GM18907 (cell line): ENCODE measurements at regions not wholly inside any gene's neighbourhood (a gene's known extent, or its start where the extent isn't known, plus 50 kb on each side); places are given as distances from the start of the nearest gene placed in this dataset.

ENCODE experiments used
- ATAC-seq: cut with Tn5 transposase; IDR thresholded peaks from one replicate; pipeline ENCODE4 v1.9.1; 2021; ENCODE audit warnings: mild to moderate bottlenecking, moderate library complexity; ENCODE audit not compliant: unreplicated experiment

- ATAC-seq: no peak
Observed at GRCh38 chr6:40726853-40727252, 139.7 kb upstream of the LRFN2 start.

GRCh38 chr6:40725390-40725789, 138.2 kb upstream of the LRFN2 start:
- ATAC-seq: no peak

GRCh38 chr6:40724886-40725285, 137.7 kb upstream of the LRFN2 start:
- ATAC-seq: no peak

DNA sequence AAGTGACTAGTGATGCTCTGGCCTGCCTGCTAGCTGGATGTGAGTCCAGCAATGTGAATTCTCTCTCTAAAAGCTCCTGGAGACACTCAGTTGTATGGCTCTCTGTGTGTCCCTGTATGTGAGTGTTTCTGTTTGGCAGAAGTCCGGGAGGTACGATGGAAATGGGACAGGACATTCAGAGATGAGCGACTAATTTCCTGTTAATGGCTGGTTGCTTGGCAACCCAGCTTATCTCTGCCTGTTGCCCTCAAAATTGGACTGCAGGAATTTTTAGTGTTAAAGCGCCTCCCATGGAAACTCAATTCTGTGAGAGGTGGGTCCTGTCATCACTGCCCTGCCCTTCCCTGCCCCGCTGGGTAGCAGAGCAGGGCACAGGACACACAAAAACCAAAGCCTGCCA, 136.8 kb upstream of the LRFN2 start:
- no peak for ATAC-seq

GRCh38 chr6:40722553-40723258, 135.5 kb upstream of the LRFN2 start:
- no peak for ATAC-seq

DNA sequence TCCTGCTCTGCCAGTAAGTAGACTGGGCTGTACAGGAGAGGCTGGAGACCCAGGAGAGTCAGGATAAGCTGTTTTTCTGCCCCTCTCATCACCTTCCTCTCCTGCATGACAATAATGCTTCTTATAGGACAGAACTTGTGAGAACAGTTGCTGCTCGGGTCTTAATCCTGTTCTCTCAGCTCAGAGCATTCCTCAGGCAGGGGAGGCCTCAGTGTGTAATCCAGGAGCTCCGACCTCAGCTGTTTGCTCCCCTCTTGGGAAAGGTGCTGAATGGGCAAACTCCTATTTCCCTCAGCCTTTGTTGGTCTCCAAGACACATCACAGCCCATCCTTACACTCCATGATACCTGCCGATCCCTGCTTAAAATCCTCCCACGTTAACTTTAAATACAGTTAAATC, 134.9 kb upstream of the LRFN2 start:
- no peak for ATAC-seq

DNA sequence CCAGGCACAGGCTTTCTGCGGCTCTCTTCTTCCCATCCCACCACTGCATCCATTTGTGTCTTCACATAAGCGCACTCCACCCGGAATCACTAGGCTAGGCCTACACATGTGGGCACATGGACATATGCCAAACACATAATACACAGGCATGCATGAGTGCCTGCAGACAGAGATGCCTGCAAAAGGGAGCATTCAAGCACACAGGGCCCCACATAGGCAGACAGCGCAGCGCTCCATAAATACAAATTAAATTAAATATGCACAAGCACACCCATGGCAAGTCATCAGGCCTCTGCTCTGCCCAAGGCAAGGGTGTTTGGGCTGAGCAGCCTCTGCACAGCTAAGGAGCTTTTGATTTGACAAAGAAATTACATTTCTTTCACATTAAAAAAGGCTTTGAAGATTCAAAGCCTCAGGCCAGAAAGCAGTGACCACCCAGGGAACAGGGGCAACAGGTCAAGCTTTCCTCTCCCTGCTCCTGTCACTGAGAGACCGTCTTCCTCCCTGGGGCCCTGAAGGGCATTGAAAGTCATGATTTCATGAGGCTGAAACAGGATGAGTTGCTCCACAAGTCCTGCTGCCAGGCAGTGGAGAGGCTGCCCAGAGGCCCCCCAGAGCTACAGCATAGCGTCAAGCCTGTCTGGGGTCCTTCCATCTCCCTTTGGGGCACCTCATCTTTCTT, 134.2 kb upstream of the LRFN2 start:
- no peak for ATAC-seq

DNA sequence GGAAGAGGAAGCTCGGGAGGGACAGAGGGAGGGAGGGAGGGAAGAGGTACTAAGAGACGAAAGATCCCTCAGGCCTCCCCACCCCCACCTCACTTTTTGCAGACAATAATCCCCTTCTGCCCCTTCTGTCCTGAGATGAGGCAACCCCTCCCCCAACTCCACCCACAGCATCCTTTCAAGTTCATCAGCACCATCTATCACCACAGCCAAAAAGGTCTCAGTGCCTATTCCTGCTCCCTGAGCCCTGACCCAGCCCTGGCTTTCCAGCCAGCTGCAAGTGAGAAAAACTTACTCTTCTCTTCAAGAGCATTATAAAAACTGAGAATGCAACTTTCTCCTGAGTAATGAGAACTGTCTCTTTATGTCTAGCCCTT, 133.2 kb upstream of the LRFN2 start:
- no peak for ATAC-seq

- ATAC-seq: peak; percentile 69
Observed at GRCh38 chr6:40719671-40720374, 132.7 kb upstream of the LRFN2 start.

DNA sequence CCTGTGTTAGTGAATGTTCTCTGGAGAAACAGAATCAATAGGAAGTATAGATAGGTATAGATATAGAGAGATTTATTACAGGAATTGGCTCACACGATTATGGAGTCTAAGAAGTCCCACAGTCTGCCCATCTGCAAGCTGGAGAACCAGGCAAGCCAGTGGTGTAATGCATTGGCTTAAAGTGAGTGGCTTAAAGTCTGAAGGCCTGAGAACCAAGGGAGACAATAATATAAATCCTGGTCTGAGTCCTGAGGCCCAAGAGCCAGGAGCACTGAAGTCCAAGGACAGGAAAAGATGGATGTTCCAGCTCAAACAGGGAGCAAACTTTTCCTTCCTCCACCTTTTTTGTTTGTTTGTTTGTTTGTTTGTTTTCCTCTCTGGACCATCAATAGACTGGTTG, 131.2 kb upstream of the LRFN2 start:
- ATAC-seq: no peak

DNA sequence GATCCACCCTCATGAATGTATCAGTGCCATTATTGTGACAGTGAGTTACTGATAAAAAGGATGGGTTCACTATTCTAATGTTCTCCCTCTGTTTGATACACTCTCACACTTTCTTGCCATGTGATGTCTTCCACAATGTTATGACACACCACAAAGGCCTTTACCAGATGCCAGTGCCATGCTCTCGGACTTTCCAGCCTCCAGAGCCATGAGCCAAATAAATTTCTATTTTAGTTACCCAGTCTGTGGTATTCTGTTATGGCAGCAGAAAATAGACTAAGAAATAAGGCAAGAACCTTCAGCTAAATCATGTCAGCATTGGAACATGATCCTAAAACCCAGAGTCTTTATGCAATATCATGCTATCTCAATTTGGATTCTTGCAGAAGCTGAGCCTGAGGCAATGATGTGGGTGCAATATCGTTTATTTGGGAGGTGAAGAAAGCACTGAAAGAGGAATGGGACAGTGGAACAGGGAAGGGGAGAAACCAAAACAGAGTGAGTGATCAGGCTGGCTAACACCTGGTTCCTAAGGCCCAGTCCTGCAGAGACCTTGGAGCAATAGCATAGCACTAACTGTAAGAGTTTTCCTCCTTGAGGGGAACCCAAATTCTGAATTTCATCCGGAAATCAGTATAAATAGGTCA, 130.4 kb upstream of the LRFN2 start:
- ATAC-seq: no peak

DNA sequence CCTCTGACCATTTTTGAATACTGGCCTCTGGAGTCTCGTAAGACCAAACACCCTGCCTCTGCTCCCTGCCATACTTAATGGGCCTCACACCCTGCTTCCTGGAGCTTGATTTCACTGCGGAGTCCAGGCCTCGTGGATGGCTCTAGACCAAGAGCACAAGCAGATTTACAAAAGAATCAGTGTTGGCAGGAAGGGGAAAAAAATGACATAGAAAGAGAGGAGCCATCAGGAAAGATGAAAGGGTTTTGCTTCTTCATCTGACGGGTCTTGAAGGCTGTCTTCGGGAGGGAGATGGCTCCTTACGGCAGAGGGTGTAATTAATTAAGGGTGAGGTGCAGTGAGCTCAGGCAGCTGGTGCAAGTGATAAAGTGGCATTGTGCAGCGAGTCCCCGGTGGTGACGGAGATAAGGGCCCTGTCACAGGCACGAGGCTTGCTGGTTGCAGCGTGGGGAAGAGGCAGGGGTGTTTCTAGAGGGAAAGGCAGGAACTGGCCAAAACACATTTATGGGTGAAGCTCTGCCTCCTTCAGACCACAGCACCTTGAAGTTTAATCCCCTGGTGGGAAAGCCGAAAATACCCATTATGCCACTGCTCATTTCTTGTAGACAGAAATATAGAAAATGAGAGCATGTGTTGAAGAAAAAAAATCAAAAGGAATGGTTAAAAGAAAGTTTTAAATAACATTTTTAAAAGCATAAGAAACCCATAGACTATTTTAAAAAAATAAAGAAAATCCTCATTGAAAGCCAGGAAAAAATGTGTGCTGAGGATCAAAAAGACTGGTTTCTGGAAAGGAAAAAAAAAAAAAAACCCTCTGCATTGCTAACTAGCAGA, 128.6 kb upstream of the LRFN2 start:
- no peak for ATAC-seq

GRCh38 chr6:40714576-40715564, 127.7 kb upstream of the LRFN2 start:
- no peak for ATAC-seq

DNA sequence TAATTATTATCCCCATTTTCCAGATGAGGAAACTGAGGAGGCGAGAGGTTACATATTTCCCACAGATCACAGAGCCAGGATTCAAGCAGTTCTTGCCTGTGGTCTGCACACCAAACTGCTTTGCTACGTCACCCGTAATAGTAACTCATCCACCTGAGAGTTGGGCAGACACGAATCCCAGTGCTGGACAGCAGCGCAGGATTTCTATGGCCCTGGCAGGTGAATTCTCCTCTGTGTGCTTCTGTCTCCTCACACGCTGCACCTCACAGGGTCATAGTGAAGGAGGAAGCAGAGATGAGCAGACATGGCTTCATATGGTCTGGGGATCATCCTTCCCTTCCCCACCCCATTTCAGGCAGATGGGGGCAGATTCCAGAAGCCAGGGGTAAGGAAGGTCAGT, 127.0 kb upstream of the LRFN2 start:
- ATAC-seq: no peak

- no peak for ATAC-seq
Observed at GRCh38 chr6:40713002-40713719, 126.0 kb upstream of the LRFN2 start.

- no peak for ATAC-seq
Observed at GRCh38 chr6:40710626-40711330, 123.6 kb upstream of the LRFN2 start.

- ATAC-seq: no peak
Observed at GRCh38 chr6:40708049-40708448, 120.9 kb upstream of the LRFN2 start.

DNA sequence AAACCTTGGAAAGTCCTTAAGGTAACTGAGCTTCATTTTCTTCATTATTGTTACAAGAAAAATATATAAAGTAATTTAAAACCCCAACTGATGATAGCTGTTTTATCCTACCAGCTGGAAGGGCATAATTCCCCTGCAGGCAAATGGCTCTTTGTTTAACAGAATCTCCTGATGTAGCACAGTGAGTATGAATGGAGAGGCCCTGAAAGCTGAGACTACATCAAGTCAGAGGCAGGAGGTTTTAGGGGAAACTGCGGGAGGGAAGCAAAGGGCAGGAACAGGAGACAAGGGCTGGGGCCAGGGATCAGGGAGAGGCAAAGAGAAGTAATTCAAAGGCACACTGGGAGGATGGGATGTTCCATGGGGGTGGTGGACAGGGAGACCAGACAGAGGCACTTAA, 119.0 kb upstream of the LRFN2 start:
- ATAC-seq: no peak
